ENCODE measurements at regions not wholly inside any gene's neighbourhood (a gene's known extent, or its start where the extent isn't known, plus 50 kb on each side); places are given as distances from the start of the nearest gene placed in this dataset.

DNA sequence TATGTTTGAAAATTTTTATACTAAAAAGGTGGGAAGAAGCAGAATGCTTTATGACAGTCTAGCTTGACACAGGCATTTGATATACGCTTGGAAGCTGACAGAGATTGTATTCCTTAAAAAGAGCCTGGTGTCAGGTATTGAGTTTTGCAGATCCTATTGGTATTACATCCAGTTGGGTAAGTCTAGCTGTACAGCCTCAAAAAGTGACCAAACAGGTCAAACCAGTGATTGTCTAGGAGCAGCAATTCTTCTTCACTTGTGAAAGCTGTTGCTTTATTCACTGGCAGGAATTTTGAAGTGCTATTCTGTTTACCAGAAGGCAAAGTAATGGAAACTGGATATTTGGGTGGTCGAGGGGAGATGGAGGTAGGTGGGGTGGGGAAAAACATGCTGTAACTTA is 77.5 kb downstream of the UCHL1 start:
- TF ChIP-seq CTCF (IDR thresholded peaks at IDR 0.05; ENCODE audit: poor library complexity) (no peak), EZH2phosphoT487 (IDR thresholded peaks at IDR 0.05; ENCODE audit: low read depth, severe bottlenecking, unreplicated experiment) (no peak), EZH2 (IDR thresholded peaks at IDR 0.05; ENCODE audit: borderline replicate concordance) (no peak)
